ENCODE measurements at regions not wholly inside any gene's neighbourhood (a gene's known extent, or its start where the extent isn't known, plus 50 kb on each side); places are given as distances from the start of the nearest gene placed in this dataset.

- TF ChIP-seq EP300 (IDR thresholded peaks at IDR 0.05) = no peak
- no peak for TF ChIP-seq CTCF (IDR thresholded peaks at IDR 0.05)
- H3K9me3 ChIP-seq = no peaks in the 10 kb centered on the region
- no peak for DNase-seq
- no peaks in the 10 kb centered on the region for H3K27me3 ChIP-seq
- 41 to 66% (median 61%) methylated on average over 2 of the region's 2 CpGs for WGBS, 3 donors
- no peak overlapping the region for H3K4me3 ChIP-seq
- intact Hi-C loops (cut with DNase I) = no loop called here
- H3K36me3 ChIP-seq = no peaks in the 10 kb centered on the region
- no peak overlapping the region for H3K27ac ChIP-seq
- no peaks in the 10 kb centered on the region for H3K4me1 ChIP-seq (ENCODE audit: insufficient read depth)
Measured at GRCh38 chr9:78566521-78566920, 269.6 kb downstream of the PSAT1 start.

GRCh38 chr9:78566948-78567675 is 270.2 kb downstream of the PSAT1 start:
- WGBS, 3 donors = 83 to 89% (median 86%) methylated on average over 5 of the region's 5 CpGs
- Histone ChIP-seq H3K27me3 (no peaks in the 10 kb centered on the region), H3K4me1 (ENCODE audit: insufficient read depth) (no peaks in the 10 kb centered on the region), H3K4me3 (no peak overlapping the region), H3K27ac (no peak overlapping the region), H3K36me3 (no peaks in the 10 kb centered on the region), H3K9me3 (no peaks in the 10 kb centered on the region)
- DNase-seq = no peak
- intact Hi-C loops (cut with DNase I) = no loop called here
- TF ChIP-seq EP300 (IDR thresholded peaks at IDR 0.05) (no peak), POLR2A (IDR thresholded peaks at IDR 0.05) (no peak), CTCF (IDR thresholded peaks at IDR 0.05) (no peak)

GRCh38 chr9:78567693-78568092 is 270.8 kb downstream of the PSAT1 start:
- no peak for DNase-seq
- Histone ChIP-seq H3K27me3 (no peaks in the 10 kb centered on the region), H3K27ac (no peak overlapping the region), H3K4me3 (no peak overlapping the region), H3K36me3 (no peaks in the 10 kb centered on the region), H3K9me3 (no peaks in the 10 kb centered on the region), H3K4me1 (ENCODE audit: insufficient read depth) (no peaks in the 10 kb centered on the region)
- TF ChIP-seq EP300 (IDR thresholded peaks at IDR 0.05) (no peak), CTCF (IDR thresholded peaks at IDR 0.05) (no peak), POLR2A (IDR thresholded peaks at IDR 0.05) (no peak)
- intact Hi-C loops (cut with DNase I) = no loop called here
- 78 to 82% (median 80%) methylated on average over 3 of the region's 3 CpGs for WGBS, 3 donors

GRCh38 chr9:78568774-78569173 is 271.8 kb downstream of the PSAT1 start:
- Histone ChIP-seq H3K27ac (no peak overlapping the region), H3K27me3 (no peaks in the 10 kb centered on the region), H3K9me3 (no peaks in the 10 kb centered on the region), H3K4me1 (ENCODE audit: insufficient read depth) (no peaks in the 10 kb centered on the region), H3K36me3 (no peaks in the 10 kb centered on the region), H3K4me3 (no peak overlapping the region)
- TF ChIP-seq POLR2A (IDR thresholded peaks at IDR 0.05) = no peak
- TF ChIP-seq EP300 (IDR thresholded peaks at IDR 0.05) = no peak
- TF ChIP-seq CTCF (IDR thresholded peaks at IDR 0.05) = no peak
- intact Hi-C loops (cut with DNase I) = no loop called here
- DNase-seq = no peak
- 94 to 99% (median 96%) methylated on average over 5 of the region's 5 CpGs for WGBS, 3 donors

Measured in ovary (tissue), 7 donors.